ENCODE measurements at regions not wholly inside any gene's neighbourhood (a gene's known extent, or its start where the extent isn't known, plus 50 kb on each side); places are given as distances from the start of the nearest gene placed in this dataset.
"Not testable (repeated sequence)": the region's sequence is repeated elsewhere in the genome, so short reads cannot be mapped to it uniquely, and the experiment has no call there.

DNA sequence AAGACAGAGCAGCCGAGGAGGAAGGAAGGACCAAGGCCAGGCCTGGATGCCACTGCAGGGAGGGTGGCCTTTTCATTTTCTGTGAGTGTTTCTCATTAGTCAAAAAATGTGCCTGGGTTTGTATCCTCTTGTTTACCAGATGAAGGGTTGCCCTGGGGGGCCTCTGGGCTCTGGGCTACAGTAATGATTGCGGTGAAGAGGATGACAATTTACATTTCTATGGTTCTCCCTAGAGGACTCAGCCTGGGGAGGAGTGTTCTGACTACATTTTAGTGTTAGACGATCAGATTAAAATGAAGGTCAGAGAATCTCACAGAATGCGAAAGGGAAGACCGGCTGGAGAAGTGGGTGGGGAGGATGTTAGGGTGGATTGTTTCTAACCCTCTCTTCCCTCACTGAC lies 108.0 kb upstream of the KMT2C start:
- no peak for DNase-seq (ENCODE audit: low read depth)

DNA sequence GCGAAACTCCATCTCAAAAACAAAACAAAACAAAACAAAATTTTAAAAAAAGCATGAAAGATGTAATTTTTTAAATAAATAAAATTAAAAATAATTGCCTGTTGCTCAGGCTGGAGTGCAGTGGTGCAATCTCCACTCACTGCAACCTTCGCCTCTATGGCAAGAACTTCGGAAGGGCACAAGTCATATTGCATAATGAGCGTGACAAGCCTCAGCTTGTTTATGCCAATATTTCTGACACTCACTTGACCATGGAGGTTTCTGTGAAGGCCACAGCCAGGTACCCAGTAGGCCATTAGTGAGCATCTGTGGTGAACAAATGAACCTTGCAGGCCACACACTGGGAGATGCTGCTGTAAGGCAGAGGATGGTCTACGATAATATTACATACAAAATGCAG lies 106.1 kb upstream of the KMT2C start:
- DNase-seq (ENCODE audit: low read depth), result no peak

DNA sequence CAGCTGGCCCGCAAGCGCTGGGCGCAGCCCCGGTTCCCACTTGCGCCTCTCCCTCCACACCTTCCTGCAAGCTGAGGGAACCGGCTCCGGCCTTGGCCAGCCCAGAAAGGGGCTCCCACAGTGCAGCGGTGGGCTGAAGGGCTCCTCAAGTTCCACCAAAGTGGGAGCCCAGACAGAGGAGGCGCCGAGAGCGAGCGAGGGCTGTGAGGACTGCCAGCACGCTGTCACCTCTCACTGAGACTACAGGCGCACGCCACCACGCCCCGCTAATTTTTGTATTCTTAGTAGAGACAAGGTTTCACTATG lies 103.3 kb upstream of the KMT2C start:
- not testable (repeated sequence) for DNase-seq (ENCODE audit: low read depth)

DNA sequence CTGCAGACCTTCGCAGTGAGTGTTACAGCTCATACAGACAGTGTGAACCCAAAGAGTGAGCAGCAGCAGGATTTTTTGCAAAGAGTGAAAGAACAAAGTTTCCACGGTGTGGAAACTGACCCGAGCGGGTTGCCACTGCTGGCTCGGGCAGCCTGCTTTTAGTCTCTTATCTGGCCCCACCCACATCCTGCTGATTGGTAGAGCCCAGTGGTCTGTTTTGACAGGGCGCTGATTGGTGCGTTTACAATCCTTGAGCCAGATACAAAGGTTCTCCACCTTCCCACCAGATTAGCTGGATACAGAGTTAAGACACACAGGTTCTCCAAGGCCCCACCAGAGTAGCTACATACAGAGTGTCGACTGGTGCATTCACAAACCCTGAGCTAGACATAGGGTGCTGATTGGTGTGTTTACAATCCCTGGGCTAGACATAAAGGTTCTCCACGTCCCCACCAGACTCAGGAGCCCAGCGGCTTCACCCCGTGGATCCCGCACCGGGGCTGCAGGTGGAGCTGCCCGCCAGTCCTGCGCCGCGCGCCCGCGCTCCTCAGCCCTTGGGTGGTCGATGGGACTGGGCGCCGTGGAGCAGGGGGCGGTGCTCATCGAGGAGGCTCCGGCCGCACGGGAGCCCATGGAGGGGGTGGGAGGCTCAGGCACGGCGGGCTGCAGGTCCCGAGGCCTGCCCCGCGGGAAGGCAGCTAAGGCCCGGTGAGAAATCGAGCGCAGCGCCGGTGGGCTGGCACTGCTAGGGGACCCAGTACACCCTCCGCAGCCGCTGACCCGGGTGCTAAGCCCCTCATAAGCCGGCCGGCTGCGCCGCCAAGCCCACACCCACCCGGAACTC lies 102.8 kb upstream of the KMT2C start:
- not testable (repeated sequence) for DNase-seq (ENCODE audit: low read depth)

DNA sequence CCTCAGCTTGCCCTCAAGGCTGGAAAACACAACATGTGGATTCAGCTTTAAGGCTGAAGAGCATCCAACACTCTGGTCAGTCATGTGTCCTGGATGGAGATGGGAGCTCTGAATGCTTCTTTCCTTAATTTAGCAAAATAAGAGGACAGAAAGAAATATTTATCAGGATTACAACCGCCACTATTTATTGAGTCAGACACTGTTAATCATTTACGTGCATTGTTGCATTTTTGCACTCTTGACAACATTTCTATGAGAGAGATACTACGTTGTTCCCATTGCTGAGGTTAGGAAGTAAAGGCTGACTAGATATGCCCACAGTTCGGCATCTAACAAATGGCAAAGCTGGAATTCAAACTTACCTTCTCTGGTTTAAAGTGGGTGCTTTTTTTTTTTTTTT lies 101.8 kb upstream of the KMT2C start:
- DNase-seq (ENCODE audit: low read depth), result no peak

DNA sequence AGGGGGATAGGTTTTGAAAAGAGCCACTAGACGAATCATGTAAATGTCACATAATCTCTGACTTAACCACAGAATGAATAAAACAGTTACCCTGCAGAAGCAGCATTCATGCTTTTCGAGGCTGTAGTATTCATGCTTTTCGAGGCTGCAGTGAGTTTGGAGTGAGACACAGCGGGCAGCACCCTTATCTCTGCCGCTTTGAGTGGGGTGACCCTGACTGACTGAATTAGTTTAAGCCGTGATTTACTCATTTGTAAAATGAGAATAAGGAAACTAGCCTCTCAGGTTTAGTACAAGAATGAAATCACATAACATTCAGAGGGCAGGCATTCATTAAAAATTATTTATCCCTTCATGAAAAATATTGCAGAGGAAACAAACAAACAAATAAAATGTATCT lies 92.8 kb upstream of the KMT2C start:
- DNase-seq (ENCODE audit: low read depth), result no peak

DNA sequence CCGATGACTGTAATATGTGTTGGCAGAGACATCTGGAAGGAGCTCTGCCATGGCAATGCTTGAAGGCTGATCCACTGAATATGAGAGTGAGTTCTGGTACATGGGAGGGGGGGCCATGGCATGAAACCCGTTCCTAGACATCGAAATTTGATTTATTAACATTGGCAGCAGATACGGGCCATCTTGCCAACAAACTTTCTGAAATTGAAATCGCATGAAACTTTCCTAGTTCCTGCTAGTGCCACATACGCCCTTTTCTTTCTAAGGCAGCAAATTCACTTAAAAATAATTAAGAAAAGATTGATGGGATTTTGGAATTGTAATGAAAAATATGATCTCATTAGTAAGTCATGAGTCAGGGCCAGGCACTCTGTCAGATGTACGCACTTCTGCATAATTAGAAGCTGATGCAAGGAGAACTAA lies 91.8 kb upstream of the KMT2C start:
- DNase-seq (ENCODE audit: low read depth), result no peak

DNA sequence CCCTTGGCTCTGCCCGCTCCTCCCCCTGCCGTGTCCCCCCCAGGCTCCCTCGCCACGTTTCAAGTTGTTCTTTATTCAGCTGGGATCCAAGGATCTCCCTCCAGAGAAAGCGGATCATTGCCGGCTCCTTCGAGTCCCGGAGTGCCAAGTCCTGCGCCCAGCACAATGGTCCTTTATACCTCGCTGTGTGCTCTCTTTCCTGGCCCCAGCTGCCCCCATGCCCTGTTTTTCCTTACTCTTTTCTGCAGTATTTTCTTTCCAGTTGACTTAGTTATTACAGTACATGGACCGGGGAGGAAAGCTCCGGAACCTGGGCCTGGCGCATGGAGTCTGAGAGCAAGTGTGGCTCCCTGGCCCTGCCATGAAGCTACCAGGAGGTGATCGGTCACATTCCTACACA lies 88.1 kb upstream of the KMT2C start:
- DNase-seq (ENCODE audit: low read depth), result no peak

DNA sequence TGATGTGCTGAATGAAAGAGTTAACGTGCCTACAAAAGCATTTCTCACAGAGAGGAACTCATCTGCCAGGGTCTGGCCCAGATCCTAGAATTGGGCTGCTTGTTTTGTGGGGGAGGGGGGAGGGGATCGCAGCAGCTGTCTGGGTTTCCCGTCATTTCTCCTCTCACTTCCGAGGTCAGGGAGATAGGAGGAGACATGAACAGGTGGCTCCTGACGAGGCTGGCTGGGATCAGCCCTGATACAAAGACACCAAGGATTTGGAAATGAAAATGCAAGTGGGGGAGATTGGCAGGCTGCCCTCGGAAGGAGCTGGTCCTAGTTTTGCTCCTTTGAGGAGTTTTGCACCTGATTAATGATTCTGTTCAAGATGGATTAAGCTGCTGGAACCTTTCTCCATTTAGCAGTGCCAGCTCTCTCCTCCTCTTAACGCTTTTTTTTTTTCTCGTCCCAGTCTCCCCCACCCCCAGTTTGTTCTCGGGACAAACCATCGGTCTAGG lies 86.8 kb upstream of the KMT2C start:
- DNase-seq (ENCODE audit: low read depth), result no peak

DNA sequence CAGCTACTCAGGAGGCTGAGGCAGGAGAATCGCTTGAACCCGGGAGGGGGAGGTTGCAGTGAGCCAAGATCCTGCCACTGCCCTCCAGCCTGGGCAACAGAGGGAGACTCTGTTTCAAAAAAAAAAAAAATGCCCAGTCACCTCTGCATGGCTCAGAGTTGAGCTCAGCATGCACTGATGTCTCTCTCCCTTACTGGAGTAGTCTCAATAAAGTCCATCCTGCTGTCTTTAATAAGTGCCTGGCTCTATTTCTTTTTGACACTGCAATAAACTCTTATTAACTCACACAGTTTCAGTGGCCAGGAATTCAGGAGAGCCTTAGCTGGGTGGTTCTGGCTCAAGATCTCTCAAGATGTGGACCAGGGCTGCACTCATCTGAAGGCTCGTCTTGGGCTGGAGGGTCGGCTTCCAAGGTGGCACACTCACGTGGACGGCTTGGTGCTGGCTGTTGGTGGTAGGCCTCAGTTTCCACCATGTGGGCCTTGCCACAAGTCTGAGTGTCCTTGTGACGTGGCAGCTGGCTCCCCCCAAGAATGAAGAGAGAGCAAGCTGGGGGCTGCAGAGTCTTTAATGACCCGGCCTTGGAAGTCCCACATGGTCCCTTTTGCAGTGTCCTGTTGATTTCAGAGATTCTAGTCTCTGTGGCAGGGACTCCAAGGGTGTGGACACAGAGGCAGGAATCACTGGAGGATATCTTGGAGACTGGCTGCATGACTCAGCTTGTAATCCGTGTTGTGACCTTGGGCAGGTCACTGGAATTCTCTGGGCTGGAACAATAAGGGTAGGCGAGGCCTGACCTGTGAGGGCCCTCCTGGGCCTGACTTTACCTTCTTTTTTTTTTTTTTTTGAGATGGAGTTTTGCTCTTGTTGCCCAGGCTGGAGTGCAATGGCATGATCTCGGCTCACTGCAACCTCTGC lies 85.9 kb upstream of the KMT2C start:
- DNase-seq (ENCODE audit: low read depth), result no peak

DNA sequence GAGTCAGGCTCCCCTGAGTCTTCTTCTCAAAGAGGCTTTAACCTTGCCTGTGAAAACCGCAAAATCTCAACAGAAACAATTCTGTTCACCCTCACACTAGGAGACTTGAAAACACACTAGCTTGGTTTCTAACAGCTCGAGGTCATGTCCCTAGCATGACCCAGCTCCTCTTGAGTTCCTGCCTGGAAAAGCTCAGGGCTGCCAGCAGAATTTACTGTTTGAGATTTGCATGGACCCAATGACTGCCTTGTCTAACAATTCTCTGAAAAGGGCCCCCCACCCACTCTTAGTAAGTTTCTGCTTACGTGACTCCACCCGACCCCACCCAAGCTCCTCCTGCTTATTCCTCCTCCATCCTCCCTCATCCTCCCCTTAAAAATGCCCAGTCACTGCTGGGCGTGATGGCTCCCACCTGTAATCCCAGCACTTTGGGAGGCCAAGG lies 85.1 kb upstream of the KMT2C start:
- no peak for DNase-seq (ENCODE audit: low read depth)

DNA sequence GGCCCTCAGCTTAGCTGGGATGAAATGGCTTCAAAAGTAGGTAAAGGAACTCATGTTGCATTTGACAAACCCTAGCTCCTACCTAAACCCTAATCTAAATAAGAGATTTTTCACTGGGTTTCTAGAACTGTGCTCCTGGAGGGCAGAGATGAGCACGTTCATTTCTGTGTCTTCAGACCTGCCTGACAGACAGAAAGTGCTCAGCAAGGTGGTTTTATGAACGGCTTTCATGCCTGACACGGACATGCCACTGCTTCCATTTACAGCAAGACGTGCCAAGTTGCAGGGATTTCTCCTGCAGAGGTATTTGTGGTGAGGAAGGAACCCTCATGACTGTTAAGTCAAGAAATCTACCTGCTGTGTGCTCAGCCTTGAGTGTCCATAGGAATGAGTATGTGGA lies 83.5 kb upstream of the KMT2C start:
- DNase-seq (ENCODE audit: low read depth), result no peak

DNA sequence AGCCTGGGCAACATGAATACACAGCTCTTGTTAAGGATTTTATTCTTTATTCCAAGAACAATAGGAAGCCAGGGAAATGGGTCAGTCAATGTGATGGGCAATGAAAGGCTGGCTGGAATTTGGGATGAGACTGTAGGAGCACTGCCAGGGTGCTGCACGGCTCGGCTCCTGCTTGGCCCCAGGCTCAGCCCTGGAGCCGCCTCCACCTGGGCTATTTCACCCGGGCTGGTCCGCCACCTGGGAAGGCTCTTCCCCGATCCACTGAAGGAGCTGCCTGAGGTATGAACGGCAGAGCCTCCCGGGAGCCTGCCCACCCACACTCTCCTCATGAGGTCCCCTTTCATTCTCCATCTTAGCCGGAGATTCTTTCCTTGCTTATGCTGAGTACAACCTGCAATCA lies 80.4 kb upstream of the KMT2C start:
- no peak for DNase-seq (ENCODE audit: low read depth)

DNA sequence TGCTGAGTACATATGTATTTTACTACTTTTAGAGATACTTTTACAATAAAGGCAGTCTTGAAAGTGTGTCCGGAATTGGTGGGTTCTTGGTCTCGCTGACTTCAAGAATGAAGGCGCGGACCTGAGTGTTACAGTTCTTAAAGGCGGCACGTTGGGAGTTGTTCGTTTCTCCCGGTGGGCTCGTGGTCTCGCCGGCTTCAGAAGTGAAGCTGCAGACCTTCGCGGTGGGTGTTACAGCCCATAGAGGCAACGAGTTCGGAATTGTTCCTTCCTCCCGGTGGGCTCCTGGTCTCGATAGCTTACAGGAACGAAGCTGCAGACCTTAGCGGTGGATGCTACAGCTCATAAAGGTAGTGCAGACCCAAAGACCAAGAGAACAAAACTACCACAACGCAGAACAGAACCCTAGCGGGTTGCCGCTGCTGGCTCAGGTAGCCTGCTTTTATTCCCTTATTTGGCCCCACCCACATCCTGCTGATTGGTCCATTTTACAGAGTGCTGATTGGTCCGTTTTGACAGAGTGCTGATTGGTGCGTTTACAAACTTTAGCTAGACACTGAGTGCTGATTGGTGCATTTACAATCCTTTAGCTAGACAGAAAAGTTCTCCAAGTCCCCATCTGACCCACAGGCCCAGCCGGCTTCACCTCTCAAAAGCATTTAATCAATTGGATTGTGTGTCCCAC lies 79.6 kb upstream of the KMT2C start:
- DNase-seq (ENCODE audit: low read depth), result not testable (repeated sequence)

DNA sequence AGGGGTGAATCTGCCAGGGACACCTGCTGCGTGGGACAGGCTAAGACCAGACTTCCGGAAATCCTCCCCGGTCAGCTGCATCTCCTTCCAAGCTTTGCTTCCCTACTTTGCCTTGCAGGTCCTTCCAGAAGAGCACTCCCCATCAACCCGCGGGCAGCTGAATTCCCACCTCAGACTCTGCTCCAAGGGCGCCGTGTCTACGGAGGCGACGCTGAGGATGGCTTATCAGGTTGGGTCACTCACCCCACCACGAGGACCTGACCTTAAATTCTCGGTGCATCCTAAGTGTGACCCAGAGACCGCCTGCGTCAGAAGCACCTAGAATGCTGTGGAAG lies 78.9 kb upstream of the KMT2C start:
- no peak for DNase-seq (ENCODE audit: low read depth)

DNA sequence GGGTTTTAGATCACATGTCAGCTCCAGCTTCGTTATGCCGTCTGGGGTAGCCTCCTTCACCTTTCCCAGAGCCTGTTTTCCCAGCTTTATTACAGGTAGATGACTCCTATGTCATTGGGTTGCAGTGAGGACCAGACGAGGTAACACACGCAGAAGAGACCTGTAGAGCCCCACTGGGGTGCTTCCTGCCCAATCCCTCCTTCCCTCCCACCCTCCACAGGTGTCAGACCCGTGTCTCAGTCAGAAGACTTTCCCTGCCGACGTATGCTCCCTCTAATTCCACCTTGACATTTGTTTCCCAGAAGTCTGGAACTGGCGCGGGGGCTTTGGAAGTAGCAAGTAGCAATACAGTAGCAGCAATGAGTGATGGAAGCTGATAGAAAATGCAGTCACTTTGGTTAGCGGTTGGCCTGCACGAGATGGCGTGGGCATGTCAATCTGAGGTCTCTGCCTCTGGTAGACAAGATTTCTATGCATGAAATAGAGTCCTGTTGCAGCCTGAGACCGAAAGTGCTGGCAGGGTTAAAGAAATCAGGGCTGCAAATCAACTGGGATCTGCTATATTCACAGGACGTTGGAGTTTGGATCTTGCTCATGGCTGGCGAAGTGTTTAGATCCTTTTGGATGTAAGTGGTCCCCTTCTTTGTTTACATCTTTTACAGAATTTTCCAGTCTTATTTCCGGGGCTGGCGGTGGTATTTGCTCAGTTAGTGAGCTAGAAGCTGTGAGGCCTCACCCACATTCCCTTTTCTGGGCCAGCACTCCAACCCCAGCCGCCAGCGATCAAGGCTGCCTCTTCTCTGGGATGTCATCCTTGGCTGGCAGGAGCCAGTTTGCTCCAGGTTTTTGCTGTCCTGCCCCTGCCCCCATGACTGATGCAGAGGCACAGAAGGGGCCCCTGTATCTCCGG lies 78.3 kb upstream of the KMT2C start:
- DNase-seq (ENCODE audit: low read depth), result no peak

DNA sequence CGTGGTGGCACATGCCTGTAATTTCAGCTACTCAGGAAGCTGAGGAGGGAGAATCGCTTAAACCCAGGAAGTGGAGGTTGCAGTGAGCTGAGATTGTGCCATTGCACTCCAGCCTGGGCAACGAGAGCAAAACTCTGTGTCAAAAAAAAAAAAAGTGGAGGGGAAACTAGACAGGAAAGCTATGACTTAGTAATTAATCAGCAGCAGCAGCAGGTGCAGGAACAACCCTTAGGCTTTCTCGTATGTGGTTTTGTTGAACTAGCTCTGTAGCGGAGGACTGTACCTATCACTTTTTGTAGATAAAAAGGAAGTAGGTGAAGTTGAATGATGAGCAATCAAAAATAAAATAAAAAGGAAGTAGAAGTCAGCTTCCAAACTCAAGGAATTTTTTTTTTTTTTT lies 76.9 kb upstream of the KMT2C start:
- no peak for DNase-seq (ENCODE audit: low read depth)

DNA sequence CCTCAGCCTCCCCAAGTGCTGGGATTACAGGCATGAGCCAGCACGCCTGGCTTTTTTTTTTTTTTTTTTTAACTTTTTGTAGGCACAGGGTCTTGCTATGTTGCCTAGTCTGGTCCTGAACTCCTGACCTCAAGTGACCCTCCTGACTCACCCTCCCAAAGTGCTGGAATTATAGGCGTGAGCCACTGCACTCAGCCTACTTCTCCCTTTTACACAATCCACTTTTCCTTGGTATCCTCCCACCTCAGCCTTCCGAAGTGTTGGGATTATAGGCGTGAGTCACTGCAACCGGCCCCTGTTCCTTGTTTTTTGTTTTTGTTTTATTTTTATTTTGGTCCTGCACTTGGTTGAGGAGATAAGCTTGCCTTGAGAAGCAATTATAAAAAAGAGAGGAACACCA lies 75.9 kb upstream of the KMT2C start:
- DNase-seq (ENCODE audit: low read depth), result no peak

DNA sequence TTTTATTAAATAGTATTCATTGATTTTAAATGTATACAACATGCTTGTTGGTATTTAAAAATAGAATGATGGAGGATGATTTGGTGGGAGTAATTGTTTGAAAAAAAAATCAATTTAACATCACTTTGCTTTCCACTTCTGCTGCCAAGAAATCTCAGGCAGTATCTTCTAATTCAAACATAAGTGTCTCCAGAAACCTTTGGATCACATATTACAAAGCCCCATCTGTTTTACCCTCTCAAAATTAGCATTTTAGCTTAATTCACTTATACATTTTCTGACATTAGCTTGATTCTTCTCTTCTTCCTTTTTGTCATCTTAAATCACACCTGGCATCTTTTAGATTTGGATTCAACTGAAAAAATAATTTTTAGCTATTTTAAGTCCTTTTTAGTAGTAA lies 72.9 kb upstream of the KMT2C start:
- DNase-seq (ENCODE audit: low read depth), result no peak

DNA sequence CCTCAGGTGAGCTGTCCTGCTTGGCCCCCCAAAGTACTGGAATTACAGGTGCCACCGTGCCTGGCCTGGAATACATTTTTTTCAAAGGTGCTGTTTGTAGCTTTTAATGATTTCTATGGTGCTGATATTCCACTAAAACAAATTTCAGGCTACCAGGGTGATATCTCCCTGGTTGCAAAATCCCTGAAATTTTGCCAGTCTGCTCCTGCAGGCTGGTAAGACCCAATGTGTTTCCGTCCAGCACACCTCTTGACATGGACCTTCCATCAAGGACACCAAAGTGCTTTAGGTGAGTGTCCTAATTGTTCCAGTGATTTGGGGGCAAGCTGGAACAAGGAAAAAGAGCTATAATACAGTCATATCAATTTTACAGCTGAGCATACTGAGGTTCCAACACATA lies 69.8 kb upstream of the KMT2C start:
- no peak for DNase-seq (ENCODE audit: low read depth)

DNA sequence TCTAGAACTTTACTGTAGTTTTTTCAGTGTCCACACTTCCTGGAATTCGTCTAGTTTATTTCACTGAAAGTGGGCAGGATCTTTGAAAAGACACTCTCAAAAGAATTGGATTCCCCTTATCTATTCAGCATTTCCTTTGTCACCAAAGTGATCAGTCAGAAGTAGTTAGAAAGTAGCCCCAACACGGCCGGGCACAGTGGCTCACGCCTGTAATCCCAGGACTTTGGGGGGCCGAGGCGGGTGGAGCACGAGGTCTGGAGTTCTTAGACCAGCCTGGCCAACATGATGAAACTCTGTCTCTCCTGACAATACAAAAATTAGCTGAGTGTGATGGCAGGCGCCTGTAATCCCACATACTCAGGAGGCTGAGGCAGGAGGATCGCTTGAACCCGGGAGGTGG lies 69.0 kb upstream of the KMT2C start:
- DNase-seq (ENCODE audit: low read depth), result no peak

DNA sequence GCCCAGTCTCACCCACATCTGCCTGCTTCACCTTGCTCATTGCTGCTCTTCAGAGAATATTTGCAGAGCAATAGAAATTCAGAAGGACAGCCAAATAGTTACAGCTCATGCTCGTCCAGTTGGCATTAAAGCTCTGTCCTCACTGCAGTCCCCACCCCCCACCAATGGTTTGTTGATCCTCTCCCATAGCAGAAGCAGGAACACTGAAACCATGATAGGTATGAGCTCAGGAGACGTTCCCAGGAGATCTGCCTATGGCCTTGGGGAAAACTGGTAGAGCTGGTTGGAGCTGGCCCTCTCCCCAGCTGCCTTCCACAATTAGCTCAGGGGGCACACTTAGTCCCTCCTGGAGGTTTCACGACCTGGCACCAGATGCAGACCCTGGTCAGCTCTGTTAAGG lies 68.6 kb upstream of the KMT2C start:
- no peak for DNase-seq (ENCODE audit: low read depth)
